ENCODE measurements at regions not wholly inside any gene's neighbourhood (a gene's known extent, or its start where the extent isn't known, plus 50 kb on each side); places are given as distances from the start of the nearest gene placed in this dataset.

DNA sequence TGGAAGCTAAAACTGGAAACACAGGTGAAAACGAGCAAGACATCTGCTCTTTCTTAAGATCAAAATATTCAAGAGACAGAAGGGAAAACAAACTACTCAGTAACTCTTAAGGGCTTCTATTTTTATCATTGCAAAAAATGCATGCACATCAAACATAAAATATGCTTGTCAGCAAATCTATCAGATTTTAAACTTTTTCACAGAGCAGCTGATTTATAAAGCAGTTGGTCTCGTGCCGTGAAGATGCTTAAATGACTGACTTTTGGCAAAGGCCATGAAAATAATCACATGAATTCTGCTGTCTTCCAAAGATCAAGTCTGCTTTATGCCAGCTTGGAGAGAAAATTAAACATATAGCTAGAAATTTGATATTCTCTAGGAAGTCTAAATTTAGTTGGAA is 482.1 kb upstream of the HS3ST1 start:
- Histone ChIP-seq H3K4me3 (no peak overlapping the region), H3K36me3 (no peaks in the 10 kb centered on the region), H3K27me3 (replicated peaks in 1 of 7) (no peaks in the 10 kb centered on the region), H3K27ac (no peak overlapping the region), H3K9me3 (no peaks in the 10 kb centered on the region), H3K4me1 (no peaks in the 10 kb centered on the region)
- intact Hi-C loops (cut with DNase I; ENCODE audit: low total_unique reads), result no loop called here
- TF ChIP-seq, protein P1, sequence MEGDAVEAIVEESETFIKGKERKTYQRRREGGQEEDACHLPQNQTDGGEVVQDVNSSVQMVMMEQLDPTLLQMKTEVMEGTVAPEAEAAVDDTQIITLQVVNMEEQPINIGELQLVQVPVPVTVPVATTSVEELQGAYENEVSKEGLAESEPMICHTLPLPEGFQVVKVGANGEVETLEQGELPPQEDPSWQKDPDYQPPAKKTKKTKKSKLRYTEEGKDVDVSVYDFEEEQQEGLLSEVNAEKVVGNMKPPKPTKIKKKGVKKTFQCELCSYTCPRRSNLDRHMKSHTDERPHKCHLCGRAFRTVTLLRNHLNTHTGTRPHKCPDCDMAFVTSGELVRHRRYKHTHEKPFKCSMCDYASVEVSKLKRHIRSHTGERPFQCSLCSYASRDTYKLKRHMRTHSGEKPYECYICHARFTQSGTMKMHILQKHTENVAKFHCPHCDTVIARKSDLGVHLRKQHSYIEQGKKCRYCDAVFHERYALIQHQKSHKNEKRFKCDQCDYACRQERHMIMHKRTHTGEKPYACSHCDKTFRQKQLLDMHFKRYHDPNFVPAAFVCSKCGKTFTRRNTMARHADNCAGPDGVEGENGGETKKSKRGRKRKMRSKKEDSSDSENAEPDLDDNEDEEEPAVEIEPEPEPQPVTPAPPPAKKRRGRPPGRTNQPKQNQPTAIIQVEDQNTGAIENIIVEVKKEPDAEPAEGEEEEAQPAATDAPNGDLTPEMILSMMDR (IDR thresholded peaks at IDR 0.05 in 8 of 11, conservative IDR thresholded peaks at IDR 0.05 in 3 of 11), result no peak
- no peak for TF ChIP-seq POLR2A (IDR thresholded peaks at IDR 0.05)
- TF ChIP-seq POLR2AphosphoS5 (IDR thresholded peaks at IDR 0.05), result no peak
- DNase-seq, result no peak
- WGBS, 5 donors, result 58 to 83% (median 78%) methylated on average over 3 of the region's 3 CpGs

DNA sequence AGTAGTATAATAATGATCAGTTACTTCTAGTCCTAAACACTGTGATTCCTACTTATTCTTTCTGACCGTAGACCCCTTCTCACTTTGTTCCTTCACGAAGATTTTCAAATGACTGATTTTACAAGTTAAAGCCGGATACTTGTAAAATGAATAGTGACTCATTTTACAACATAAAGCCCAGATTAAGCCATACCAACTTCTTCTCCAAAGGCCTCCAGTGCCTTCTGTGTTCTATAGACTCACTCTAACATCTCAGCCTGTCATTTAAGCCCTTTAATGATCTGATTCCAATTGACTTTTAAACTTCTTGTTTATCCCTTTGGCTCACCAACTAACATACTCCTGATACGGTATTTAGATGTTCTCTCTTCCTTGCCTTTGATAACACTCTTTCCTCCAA is 480.0 kb upstream of the HS3ST1 start:
- no peak for DNase-seq
- Histone ChIP-seq H3K36me3 (no peaks in the 10 kb centered on the region), H3K4me1 (peaks cover 0 to 12% (median 5%) of the 10 kb centered on the region in 6 donors), H3K9me3 (no peaks in the 10 kb centered on the region), H3K27me3 (replicated peaks in 1 of 7) (no peaks in the 10 kb centered on the region), H3K4me3 (no peak overlapping the region), H3K27ac (no peak overlapping the region)
- WGBS, 5 donors, result 62 to 86% (median 79%) methylated on average over 4 of the region's 4 CpGs
- TF ChIP-seq POLR2AphosphoS5 (IDR thresholded peaks at IDR 0.05) (no peak), POLR2A (IDR thresholded peaks at IDR 0.05) (no peak)
- TF ChIP-seq, protein P1 (IDR thresholded peaks at IDR 0.05 in 8 of 11, conservative IDR thresholded peaks at IDR 0.05 in 3 of 11), result no peak
- intact Hi-C loops (cut with DNase I; ENCODE audit: low total_unique reads), result no loop called here

DNA sequence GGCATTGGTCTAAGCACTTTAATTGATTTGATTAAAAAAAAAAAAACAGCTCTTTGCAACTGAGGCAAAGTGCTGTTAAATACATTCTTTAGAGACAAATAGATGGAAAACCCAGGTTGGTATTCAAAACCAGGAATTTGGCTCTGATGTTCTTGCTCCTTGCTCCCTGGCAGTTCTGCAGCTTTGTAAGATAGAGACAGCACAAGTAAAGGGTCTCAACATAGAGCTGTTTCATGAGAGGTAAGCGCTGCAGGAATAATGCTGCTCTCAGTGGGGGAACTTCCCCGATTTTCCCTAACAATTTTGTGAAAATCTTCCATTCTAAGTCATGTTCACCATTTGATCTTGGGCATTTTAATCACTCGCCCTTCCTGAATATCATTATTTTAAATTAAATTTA is 479.5 kb upstream of the HS3ST1 start:
- Histone ChIP-seq H3K9me3 (no peaks in the 10 kb centered on the region), H3K27me3 (replicated peaks in 1 of 7) (no peaks in the 10 kb centered on the region), H3K27ac (no peak overlapping the region), H3K4me1 (peaks cover 0 to 14% (median 5%) of the 10 kb centered on the region in 6 donors), H3K36me3 (no peaks in the 10 kb centered on the region), H3K4me3 (no peak overlapping the region)
- intact Hi-C loops (cut with DNase I; ENCODE audit: low total_unique reads), result no loop called here
- WGBS, 5 donors, result 84 to 90% (median 88%) methylated on average over 3 of the region's 3 CpGs
- TF ChIP-seq POLR2A (IDR thresholded peaks at IDR 0.05) (no peak), POLR2AphosphoS5 (IDR thresholded peaks at IDR 0.05) (no peak)
- TF ChIP-seq, protein P1 (IDR thresholded peaks at IDR 0.05 in 8 of 11, conservative IDR thresholded peaks at IDR 0.05 in 3 of 11), result no peak
- DNase-seq, result no peak

DNA sequence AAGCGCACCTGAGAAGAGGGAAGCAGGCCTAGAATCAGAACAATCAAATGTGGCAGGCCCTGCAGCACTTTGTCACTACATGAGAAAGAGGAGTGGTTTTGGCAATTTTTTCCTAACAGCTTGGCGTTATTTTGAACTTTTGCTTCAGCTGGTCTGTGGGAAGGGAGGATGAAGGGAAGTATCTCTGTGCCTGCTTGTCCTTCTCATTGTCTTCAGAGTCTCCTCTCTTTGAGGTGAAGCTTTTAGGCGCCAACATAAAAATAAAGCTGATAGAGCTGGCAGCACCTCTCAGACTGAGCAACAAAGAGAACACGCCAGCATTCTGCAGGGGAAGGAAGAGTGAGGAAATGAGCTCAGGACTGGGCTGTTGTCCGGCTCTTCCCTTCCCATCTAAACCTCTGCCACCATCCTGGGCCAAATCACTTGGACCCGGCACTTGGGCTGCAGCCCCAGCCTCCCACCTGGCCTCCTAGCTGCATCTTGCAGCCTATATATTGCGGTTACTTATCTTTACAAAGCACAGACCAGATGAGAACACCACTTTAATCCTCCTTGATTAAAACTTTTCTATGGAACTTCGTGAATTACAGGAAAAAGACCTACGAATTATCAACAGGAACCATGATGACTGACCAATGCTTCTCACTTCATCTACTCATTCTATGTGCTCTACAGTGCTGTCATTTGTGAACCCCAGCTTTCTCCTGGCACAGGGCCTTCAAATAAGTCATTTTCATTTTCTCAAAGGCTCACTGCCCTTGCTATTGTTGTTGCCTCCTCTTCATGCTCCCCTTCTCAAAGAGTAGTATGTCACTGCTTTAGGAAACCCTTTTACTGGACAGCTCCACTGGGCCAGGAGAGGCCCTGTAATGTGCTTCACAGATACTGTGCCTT is 476.4 kb upstream of the HS3ST1 start:
- Histone ChIP-seq H3K36me3 (no peaks in the 10 kb centered on the region), H3K4me3 (no peak overlapping the region), H3K27ac (peak overlapping the region in 7 of 8 donors; percentile 56 to 76 (median 70)), H3K4me1 (peaks cover 0 to 14% (median 5%) of the 10 kb centered on the region in 6 donors), H3K9me3 (no peaks in the 10 kb centered on the region), H3K27me3 (replicated peaks in 1 of 7) (no peaks in the 10 kb centered on the region)
- TF ChIP-seq, protein P1 (IDR thresholded peaks at IDR 0.05 in 8 of 11, conservative IDR thresholded peaks at IDR 0.05 in 3 of 11), result no peak
- TF ChIP-seq POLR2AphosphoS5 (IDR thresholded peaks at IDR 0.05) (peak in 1 of 3 donors; percentile 14), POLR2A (IDR thresholded peaks at IDR 0.05) (no peak)
- DNase-seq, result no peak
- 39 to 74% (median 50%) methylated on average over 9 of the region's 9 CpGs for WGBS, 5 donors
- intact Hi-C loops (cut with DNase I; ENCODE audit: low total_unique reads), result no loop called here
